ENCODE measurements at regions not wholly inside any gene's neighbourhood (a gene's known extent, or its start where the extent isn't known, plus 50 kb on each side); places are given as distances from the start of the nearest gene placed in this dataset.

DNA sequence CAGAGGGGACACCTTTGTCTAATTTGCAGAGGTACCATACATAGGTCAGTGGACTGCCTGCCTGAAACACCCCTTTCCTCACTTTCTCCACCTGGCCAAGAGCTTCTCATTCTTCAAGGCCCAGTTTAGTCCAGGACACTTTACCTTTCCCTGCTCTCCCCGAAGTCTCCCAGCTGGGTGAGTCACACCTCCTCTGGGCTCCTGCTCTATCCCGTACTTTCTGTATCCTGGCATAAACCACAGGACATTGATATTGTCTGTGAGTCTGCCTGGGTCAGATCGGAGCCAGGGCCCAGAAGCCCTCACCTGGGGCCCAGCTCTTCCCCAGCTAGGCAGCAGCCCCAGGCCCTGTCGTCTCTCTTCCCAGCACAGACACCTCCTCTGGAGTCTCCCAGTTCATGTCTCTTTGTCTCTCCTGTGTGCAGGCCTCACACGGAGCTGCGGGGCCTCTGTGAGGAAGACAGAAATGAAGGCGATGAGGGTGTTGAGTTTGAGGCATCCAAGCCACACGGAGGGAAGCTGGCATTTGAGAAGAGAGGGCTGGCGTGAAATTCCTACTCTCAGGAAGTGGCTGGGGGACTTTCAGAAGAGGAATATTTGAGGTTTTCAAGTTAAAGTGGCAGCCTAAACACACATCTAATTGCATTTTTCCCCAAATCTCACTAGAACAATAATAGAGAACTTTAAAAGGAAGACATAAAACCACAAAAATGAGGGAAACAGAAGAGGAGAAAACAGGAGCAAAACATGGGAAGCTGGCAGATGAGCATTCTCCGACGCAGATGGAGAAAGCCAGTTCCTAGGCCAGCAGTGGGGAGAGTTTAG is 79.6 kb upstream of the LAPTM4A start:
- no peak overlapping the region for H3K27ac ChIP-seq (ENCODE audit: low read depth in 1 of 2, low read length in 2 of 2)
- H3K79me2 ChIP-seq (ENCODE audit: insufficient read depth, low read length) = no peaks in the 10 kb centered on the region
- H3K27me3 ChIP-seq (ENCODE audit: control insufficient read depth in 2 of 2, insufficient read depth in 2 of 2, low read length in 2 of 2) = no peaks in the 10 kb centered on the region
- H3K4me1 Mint-ChIP-seq = no peaks in the 10 kb centered on the region
- H3K4me3 Mint-ChIP-seq = no peak overlapping the region
- DNase-seq = no peak
- TF ChIP-seq, protein P1, sequence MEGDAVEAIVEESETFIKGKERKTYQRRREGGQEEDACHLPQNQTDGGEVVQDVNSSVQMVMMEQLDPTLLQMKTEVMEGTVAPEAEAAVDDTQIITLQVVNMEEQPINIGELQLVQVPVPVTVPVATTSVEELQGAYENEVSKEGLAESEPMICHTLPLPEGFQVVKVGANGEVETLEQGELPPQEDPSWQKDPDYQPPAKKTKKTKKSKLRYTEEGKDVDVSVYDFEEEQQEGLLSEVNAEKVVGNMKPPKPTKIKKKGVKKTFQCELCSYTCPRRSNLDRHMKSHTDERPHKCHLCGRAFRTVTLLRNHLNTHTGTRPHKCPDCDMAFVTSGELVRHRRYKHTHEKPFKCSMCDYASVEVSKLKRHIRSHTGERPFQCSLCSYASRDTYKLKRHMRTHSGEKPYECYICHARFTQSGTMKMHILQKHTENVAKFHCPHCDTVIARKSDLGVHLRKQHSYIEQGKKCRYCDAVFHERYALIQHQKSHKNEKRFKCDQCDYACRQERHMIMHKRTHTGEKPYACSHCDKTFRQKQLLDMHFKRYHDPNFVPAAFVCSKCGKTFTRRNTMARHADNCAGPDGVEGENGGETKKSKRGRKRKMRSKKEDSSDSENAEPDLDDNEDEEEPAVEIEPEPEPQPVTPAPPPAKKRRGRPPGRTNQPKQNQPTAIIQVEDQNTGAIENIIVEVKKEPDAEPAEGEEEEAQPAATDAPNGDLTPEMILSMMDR (IDR thresholded peaks at IDR 0.05) = no peak
- no peaks in the 10 kb centered on the region for H3K36me3 Mint-ChIP-seq
- no peak overlapping the region for H3K9ac ChIP-seq (ENCODE audit: insufficient read depth, low read length, poor library complexity, severe bottlenecking)
- WGBS (ENCODE audit: insufficient coverage) = 83% methylated on average over 7 of the region's 11 CpGs
- intact Hi-C loops (cut with micrococcal nuclease) = no loop called here
- no peak overlapping the region for H3K27ac Mint-ChIP-seq
- H3K9me3 ChIP-seq (replicated peaks in 1 of 2; ENCODE audit: control insufficient read depth in 1 of 2, insufficient read depth in 1 of 2, low read length in 2 of 2) = no peaks in the 10 kb centered on the region
- no peak overlapping the region for H3K4me2 ChIP-seq (replicated peaks; ENCODE audit: extremely low read depth, low read length, poor library complexity, severe bottlenecking)
- H3K36me3 ChIP-seq (replicated peaks in 1 of 2; ENCODE audit: control insufficient read depth in 1 of 2, insufficient read depth in 2 of 2, low read length in 2 of 2) = no peaks in the 10 kb centered on the region
- peaks cover 8 to 15% (median 8%) of the 10 kb centered on the region in 3 donors for H3K27me3 Mint-ChIP-seq (ENCODE audit: low read depth in 3 of 3)
- no peak overlapping the region for H3K4me3 ChIP-seq (replicated peaks in 1 of 3; ENCODE audit: low read depth in 2 of 3, low read length in 3 of 3)
- H4K20me1 ChIP-seq (ENCODE audit: insufficient read depth, low read length) = no peaks in the 10 kb centered on the region
- no peaks in the 10 kb centered on the region for H3K4me1 ChIP-seq (ENCODE audit: control insufficient read depth in 1 of 2, insufficient read depth in 2 of 2, low read length in 2 of 2)
- peaks cover 0 to 2% (median 0%) of the 10 kb centered on the region in 7 donors for H3K9me3 Mint-ChIP-seq
- H2AFZ ChIP-seq (ENCODE audit: insufficient read depth, low read depth, low read length, poor library complexity, severe bottlenecking) = no peak overlapping the region

DNA sequence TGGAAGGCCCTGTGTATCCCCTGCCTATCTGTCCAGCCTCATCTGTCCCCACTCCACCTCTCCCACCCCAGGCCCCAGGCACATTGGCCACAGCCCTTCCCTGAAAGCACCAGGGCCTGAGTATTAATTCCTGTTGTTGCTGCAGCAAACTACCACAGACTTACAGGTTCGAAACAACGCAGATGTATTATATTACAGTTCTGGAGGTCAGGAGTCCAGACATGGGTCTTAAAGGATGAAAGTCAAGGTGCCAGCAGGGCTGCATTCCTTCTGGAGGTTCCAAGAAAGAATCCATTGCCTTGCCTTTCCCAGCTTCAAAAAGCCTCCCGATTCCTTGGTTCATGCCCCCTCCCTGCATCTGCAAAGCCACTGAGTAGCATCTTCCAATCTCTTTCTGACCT is 78.7 kb upstream of the LAPTM4A start:
- no peaks in the 10 kb centered on the region for H3K36me3 Mint-ChIP-seq
- no peak overlapping the region for H3K27ac Mint-ChIP-seq
- H3K79me2 ChIP-seq (ENCODE audit: insufficient read depth, low read length) = no peaks in the 10 kb centered on the region
- no peak overlapping the region for H3K9ac ChIP-seq (ENCODE audit: insufficient read depth, low read length, poor library complexity, severe bottlenecking)
- no peak overlapping the region for H2AFZ ChIP-seq (ENCODE audit: insufficient read depth, low read depth, low read length, poor library complexity, severe bottlenecking)
- no peaks in the 10 kb centered on the region for H4K20me1 ChIP-seq (ENCODE audit: insufficient read depth, low read length)
- no peak overlapping the region for H3K4me2 ChIP-seq (replicated peaks; ENCODE audit: extremely low read depth, low read length, poor library complexity, severe bottlenecking)
- H3K4me1 ChIP-seq (ENCODE audit: control insufficient read depth in 1 of 2, insufficient read depth in 2 of 2, low read length in 2 of 2) = no peaks in the 10 kb centered on the region
- H3K4me1 Mint-ChIP-seq = no peaks in the 10 kb centered on the region
- peaks cover 3 to 15% (median 6%) of the 10 kb centered on the region in 3 donors for H3K27me3 Mint-ChIP-seq (ENCODE audit: low read depth in 3 of 3)
- 100% methylated on average over 3 of the region's 3 CpGs for WGBS (ENCODE audit: insufficient coverage)
- H3K4me3 ChIP-seq (replicated peaks in 1 of 3; ENCODE audit: low read depth in 2 of 3, low read length in 3 of 3) = no peak overlapping the region
- TF ChIP-seq, protein P1 (IDR thresholded peaks at IDR 0.05) = no peak
- H3K4me3 Mint-ChIP-seq = no peak overlapping the region
- H3K36me3 ChIP-seq (replicated peaks in 1 of 2; ENCODE audit: control insufficient read depth in 1 of 2, insufficient read depth in 2 of 2, low read length in 2 of 2) = no peaks in the 10 kb centered on the region
- peaks cover 0 to 2% (median 0%) of the 10 kb centered on the region in 7 donors for H3K9me3 Mint-ChIP-seq
- DNase-seq = no peak
- H3K9me3 ChIP-seq (replicated peaks in 1 of 2; ENCODE audit: control insufficient read depth in 1 of 2, insufficient read depth in 1 of 2, low read length in 2 of 2) = no peaks in the 10 kb centered on the region
- intact Hi-C loops (cut with micrococcal nuclease) = no loop called here
- no peak overlapping the region for H3K27ac ChIP-seq (ENCODE audit: low read depth in 1 of 2, low read length in 2 of 2)
- H3K27me3 ChIP-seq (ENCODE audit: control insufficient read depth in 2 of 2, insufficient read depth in 2 of 2, low read length in 2 of 2) = no peaks in the 10 kb centered on the region
